Panc1 (cell line): ENCODE measurements at regions not wholly inside any gene's neighbourhood (a gene's known extent, or its start where the extent isn't known, plus 50 kb on each side); places are given as distances from the start of the nearest gene placed in this dataset.

ENCODE experiments used
- ATAC-seq: fragments of 200-7000 bp; cut with Tn5 transposase; 2 replicates; pipeline ENCODE4 v1.9.1; 2020; ENCODE audit warnings: mild to moderate bottlenecking, moderate library complexity
- BruUV-seq: library from RNA; stranded (reverse); fragments of 400-500 nt; replicated peaks from 2 replicates; lab custom pipeline; 2021; lab: Mats Ljungman, UMichigan
- CTCF ChIA-PET: fragments of 300-600 bp; sonication (Branson Sonifier 250); formaldehyde crosslinking; loops from one replicate; lab custom pipeline; 2022; ENCODE audit warnings: antibody characterized with exemption; lab: Charles Lee
- POLR2A ChIA-PET: fragments of 300-600 bp; sonication (Branson Sonifier 250); formaldehyde crosslinking; loops from one replicate; lab custom pipeline; 2022; ENCODE audit warnings: antibody characterized with exemption; lab: Charles Lee
- DNase-seq: peaks from one replicate; pipeline ENCODE4 v3.0.0-alpha.2; 2010; ENCODE audit warnings: low read depth, low spot score
- H3K27ac ChIP-seq: 2 replicates; pipeline ENCODE4 v1.5.1; 2011; ENCODE audit warnings: mild to moderate bottlenecking, low read length, inconsistent platforms
- H3K27me3 ChIP-seq: fragments of 200-500 bp; sonication (Bioruptor generic); 2 replicates; pipeline ENCODE4 v1.6.0; 2014; ENCODE audit warnings: low read length, inconsistent platforms; ENCODE audit not compliant: control insufficient read depth, insufficient read depth
- H3K36me3 ChIP-seq: fragments of 200-500 bp; sonication (Bioruptor generic); 2 replicates; pipeline ENCODE4 v1.5.1; 2014; ENCODE audit warnings: inconsistent platforms, mild to moderate bottlenecking, low read length, moderate library complexity; ENCODE audit not compliant: control insufficient read depth, insufficient read depth
- H3K4me1 ChIP-seq: 2 replicates; pipeline ENCODE4 v1.5.1; 2011; ENCODE audit warnings: inconsistent platforms, mild to moderate bottlenecking, low read length, moderate library complexity; ENCODE audit not compliant: control insufficient read depth, insufficient read depth
- H3K4me3 ChIP-seq, 2 experiments: 2 replicates each; pipeline ENCODE4 v1.5.1; 2011 to 2012; ENCODE audit warnings: low read depth in 2 of 2, low read length in 2 of 2, mild to moderate bottlenecking in 2 of 2, inconsistent platforms in 1 of 2, moderate library complexity in 1 of 2
- H3K9me3 ChIP-seq: fragments of 200-500 bp; sonication (Bioruptor generic); 2 replicates; pipeline ENCODE4 v1.5.1; 2014; ENCODE audit warnings: low read depth, mild to moderate bottlenecking, inconsistent platforms, low read length, moderate library complexity; ENCODE audit not compliant: control insufficient read depth, insufficient read depth
- CTCF ChIP-seq: fragments of 450-650 bp; IDR thresholded peaks from 2 replicates; pipeline ENCODE4 v1.5.1; 2017; ENCODE audit warnings: mild to moderate bottlenecking
- POLR2AphosphoS5 ChIP-seq: IDR thresholded peaks from 2 replicates; pipeline ENCODE4 v1.6.1; 2012; ENCODE audit warnings: mild to moderate bottlenecking, low read depth, low read length, moderate library complexity
- SIN3A ChIP-seq: IDR thresholded peaks from 2 replicates; pipeline ENCODE4 v1.6.1; 2012; ENCODE audit warnings: low read depth, mild to moderate bottlenecking, low read length, moderate library complexity, borderline replicate concordance; ENCODE audit not compliant: insufficient read depth
- TCF7L2 ChIP-seq: IDR thresholded peaks from 2 replicates; pipeline ENCODE4 v1.6.1; 2011; ENCODE audit warnings: mild to moderate bottlenecking, low read depth, low read length, inconsistent platforms
- in situ Hi-C: cut with HindIII; loops from 2 replicates; pipeline ENCODE4 v1.10.0; 2016; ENCODE audit warnings: low sequenced_read_pairs, low pct_unique_long_range_greater_than_20kb
- intact Hi-C: fragments of 100-400 bp; cut with micrococcal nuclease; formaldehyde crosslinking; loops from one replicate; pipeline ENCODE4 v1.10.0; 2022; ENCODE audit not compliant: unreplicated experiment
- TF ChIP-seq, protein P1 (sequence below), 2 experiments: IDR thresholded peaks; 2 replicates each; pipeline ENCODE4 v1.6.1; 2011 to 2012; ENCODE audit warnings: low read depth in 2 of 2, control low read depth in 1 of 2, low read length in 1 of 2, mild to moderate bottlenecking in 1 of 2, moderate library complexity in 1 of 2; ENCODE audit not compliant: insufficient read depth in 1 of 2

DNA sequence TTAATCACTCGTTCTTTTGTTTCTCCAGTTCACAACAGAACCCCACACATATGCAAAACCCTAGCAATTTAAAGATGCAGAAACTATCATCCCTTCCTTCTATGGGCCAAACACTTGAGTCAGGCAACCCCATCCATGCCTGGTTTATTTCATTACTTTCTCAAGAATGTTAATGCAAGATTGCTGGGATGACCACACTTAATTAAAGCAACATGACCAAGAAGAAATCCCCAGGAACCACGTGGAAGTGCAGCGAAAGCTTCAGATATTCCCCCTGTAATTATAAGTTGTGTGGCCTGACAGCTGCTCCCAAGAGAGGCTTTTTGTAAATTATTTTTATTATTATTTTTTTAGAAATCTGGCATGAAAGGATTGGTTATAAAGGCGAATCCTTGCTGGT is 246.2 kb upstream of the ID2 start:
- H3K4me3 ChIP-seq, result no peak overlapping the region
- DNase-seq, result no peak
- intact Hi-C loops (no loop called here), in situ Hi-C loops (no loop called here)
- ChIA-PET POLR2A (no interaction called here), CTCF (no interaction called here)
- no peak overlapping the region for H3K27ac ChIP-seq
- H3K36me3 ChIP-seq, result no peaks in the 10 kb centered on the region
- no peaks in the 10 kb centered on the region for H3K27me3 ChIP-seq
- no peak for ATAC-seq
- TF ChIP-seq SIN3A (no peak), POLR2AphosphoS5 (no peak), CTCF (no peak), TCF7L2 (no peak)
- TF ChIP-seq, protein P1, sequence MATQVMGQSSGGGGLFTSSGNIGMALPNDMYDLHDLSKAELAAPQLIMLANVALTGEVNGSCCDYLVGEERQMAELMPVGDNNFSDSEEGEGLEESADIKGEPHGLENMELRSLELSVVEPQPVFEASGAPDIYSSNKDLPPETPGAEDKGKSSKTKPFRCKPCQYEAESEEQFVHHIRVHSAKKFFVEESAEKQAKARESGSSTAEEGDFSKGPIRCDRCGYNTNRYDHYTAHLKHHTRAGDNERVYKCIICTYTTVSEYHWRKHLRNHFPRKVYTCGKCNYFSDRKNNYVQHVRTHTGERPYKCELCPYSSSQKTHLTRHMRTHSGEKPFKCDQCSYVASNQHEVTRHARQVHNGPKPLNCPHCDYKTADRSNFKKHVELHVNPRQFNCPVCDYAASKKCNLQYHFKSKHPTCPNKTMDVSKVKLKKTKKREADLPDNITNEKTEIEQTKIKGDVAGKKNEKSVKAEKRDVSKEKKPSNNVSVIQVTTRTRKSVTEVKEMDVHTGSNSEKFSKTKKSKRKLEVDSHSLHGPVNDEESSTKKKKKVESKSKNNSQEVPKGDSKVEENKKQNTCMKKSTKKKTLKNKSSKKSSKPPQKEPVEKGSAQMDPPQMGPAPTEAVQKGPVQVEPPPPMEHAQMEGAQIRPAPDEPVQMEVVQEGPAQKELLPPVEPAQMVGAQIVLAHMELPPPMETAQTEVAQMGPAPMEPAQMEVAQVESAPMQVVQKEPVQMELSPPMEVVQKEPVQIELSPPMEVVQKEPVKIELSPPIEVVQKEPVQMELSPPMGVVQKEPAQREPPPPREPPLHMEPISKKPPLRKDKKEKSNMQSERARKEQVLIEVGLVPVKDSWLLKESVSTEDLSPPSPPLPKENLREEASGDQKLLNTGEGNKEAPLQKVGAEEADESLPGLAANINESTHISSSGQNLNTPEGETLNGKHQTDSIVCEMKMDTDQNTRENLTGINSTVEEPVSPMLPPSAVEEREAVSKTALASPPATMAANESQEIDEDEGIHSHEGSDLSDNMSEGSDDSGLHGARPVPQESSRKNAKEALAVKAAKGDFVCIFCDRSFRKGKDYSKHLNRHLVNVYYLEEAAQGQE (IDR thresholded peaks at IDR 0.05; ENCODE audit: insufficient read depth in 1 of 2, low read depth in 2 of 2, low read length in 1 of 2), result no peak
- no peaks in the 10 kb centered on the region for H3K9me3 ChIP-seq
- BruUV-seq, result no TSS peak
- H3K4me1 ChIP-seq, result no peaks in the 10 kb centered on the region

DNA sequence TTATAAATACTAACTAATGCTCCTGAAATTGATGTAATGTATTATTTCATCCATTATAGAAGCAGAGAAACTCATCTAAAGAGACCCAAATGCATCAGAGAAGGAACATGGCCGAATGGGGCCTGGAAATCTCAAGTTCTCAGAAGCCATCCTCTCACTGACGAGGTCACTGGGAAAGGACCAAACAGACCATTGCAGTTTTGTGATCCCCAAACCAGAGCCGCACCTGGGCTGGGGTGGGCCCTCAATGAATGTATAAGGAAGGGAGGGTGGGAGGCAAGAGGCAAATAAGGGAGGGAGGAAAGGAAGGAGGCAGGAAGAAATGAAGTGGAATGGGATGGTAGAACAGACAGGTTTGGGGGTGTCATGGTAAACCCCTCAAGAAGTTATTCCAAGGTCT is 245.3 kb upstream of the ID2 start:
- ATAC-seq (no peak), DNase-seq (no peak)
- ChIA-PET CTCF (no interaction called here), POLR2A (no interaction called here)
- no peaks in the 10 kb centered on the region for H3K27me3 ChIP-seq
- no TSS peak for BruUV-seq
- no peaks in the 10 kb centered on the region for H3K36me3 ChIP-seq
- H3K4me3 ChIP-seq, result no peak overlapping the region
- no peaks in the 10 kb centered on the region for H3K9me3 ChIP-seq
- H3K4me1 ChIP-seq, result no peaks in the 10 kb centered on the region
- H3K27ac ChIP-seq, result no peak overlapping the region
- intact Hi-C loops, result no loop called here
- TF ChIP-seq TCF7L2, result no peak
- TF ChIP-seq CTCF, result no peak
- no peak for TF ChIP-seq POLR2AphosphoS5
- TF ChIP-seq, protein P1 (IDR thresholded peaks at IDR 0.05; ENCODE audit: insufficient read depth in 1 of 2, low read depth in 2 of 2, low read length in 1 of 2), result no peak
- TF ChIP-seq SIN3A, result no peak
- in situ Hi-C loops, result no loop called here
